ENCODE measurements at regions not wholly inside any gene's neighbourhood (a gene's known extent, or its start where the extent isn't known, plus 50 kb on each side); places are given as distances from the start of the nearest gene placed in this dataset.

- DNase-seq, result no peak
These were observed 130.2 kb upstream of the DLX2 start for GRCh38 chr2:172232708-172233396.

- no peak for DNase-seq
These were observed 131.5 kb upstream of the DLX2 start for GRCh38 chr2:172233987-172234715.

GRCh38 chr2:172234716-172235691, 132.3 kb upstream of the DLX2 start:
- DNase-seq, result no peak

- DNase-seq, result no peak
These were observed 137.4 kb upstream of the DLX2 start for GRCh38 chr2:172239944-172240590.

- DNase-seq, result no peak
These were observed 138.5 kb upstream of the DLX2 start for GRCh38 chr2:172241222-172241621.

GRCh38 chr2:172242471-172242870, 139.8 kb upstream of the DLX2 start:
- DNase-seq, result no peak

GRCh38 chr2:172242961-172243360, 140.3 kb upstream of the DLX2 start:
- no peak for DNase-seq

GRCh38 chr2:172244419-172245130, 141.9 kb upstream of the DLX2 start:
- no peak for DNase-seq

GRCh38 chr2:172246649-172247048, 143.9 kb upstream of the DLX2 start:
- DNase-seq, result no peak

GRCh38 chr2:172247203-172247602, 144.5 kb upstream of the DLX2 start:
- DNase-seq, result no peak

- DNase-seq, result no peak
These were observed 145.7 kb upstream of the DLX2 start for GRCh38 chr2:172248381-172248780.

- DNase-seq, result no peak
These were observed 146.1 kb upstream of the DLX2 start for GRCh38 chr2:172248785-172249187.

GRCh38 chr2:172249334-172249733, 146.6 kb upstream of the DLX2 start:
- no peak for DNase-seq

- DNase-seq, result no peak
These were observed 147.3 kb upstream of the DLX2 start for GRCh38 chr2:172249986-172250385.

GRCh38 chr2:172251231-172251630, 148.5 kb upstream of the DLX2 start:
- DNase-seq, result no peak

- peak; percentile 35 for DNase-seq
These were observed 149.5 kb upstream of the DLX2 start for GRCh38 chr2:172252154-172252553.

GRCh38 chr2:172253190-172254052, 150.7 kb upstream of the DLX2 start:
- DNase-seq, result peak; percentile 64

- peak; percentile 71 for DNase-seq
These were observed 154.2 kb upstream of the DLX2 start for GRCh38 chr2:172256886-172257285.

- no peak for DNase-seq
These were observed 157.1 kb upstream of the DLX2 start for GRCh38 chr2:172259827-172260226.

- no peak for DNase-seq
These were observed 157.6 kb upstream of the DLX2 start for GRCh38 chr2:172260336-172260735.

GRCh38 chr2:172261292-172261691, 158.6 kb upstream of the DLX2 start:
- no peak for DNase-seq

All from femur (tissue), 1 donor.